ENCODE measurements at regions not wholly inside any gene's neighbourhood (a gene's known extent, or its start where the extent isn't known, plus 50 kb on each side); places are given as distances from the start of the nearest gene placed in this dataset.

DNA sequence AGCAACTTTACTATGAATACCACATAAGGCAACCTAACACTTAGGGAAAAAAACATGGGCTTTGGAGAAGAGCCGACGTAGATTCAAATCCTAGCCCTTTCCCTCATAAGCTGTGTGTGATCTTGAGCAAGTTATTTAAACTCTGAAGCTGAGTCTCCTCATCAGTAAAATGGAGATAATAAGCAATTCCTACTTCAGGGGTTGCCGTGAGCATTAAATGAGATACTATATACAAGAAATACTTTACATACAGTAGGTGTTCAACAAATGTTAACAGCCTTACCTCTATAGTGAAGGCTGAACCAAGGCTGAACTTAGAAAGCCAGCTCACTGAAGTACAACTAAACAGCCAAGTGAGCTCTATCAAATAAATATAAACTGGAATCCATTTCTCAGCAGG lies 146.2 kb upstream of the DKK2 start:
- no peak for TF ChIP-seq EZH2phosphoT487 (conservative IDR thresholded peaks at IDR 0.05; ENCODE audit: low read length)
- TF ChIP-seq, protein P1, sequence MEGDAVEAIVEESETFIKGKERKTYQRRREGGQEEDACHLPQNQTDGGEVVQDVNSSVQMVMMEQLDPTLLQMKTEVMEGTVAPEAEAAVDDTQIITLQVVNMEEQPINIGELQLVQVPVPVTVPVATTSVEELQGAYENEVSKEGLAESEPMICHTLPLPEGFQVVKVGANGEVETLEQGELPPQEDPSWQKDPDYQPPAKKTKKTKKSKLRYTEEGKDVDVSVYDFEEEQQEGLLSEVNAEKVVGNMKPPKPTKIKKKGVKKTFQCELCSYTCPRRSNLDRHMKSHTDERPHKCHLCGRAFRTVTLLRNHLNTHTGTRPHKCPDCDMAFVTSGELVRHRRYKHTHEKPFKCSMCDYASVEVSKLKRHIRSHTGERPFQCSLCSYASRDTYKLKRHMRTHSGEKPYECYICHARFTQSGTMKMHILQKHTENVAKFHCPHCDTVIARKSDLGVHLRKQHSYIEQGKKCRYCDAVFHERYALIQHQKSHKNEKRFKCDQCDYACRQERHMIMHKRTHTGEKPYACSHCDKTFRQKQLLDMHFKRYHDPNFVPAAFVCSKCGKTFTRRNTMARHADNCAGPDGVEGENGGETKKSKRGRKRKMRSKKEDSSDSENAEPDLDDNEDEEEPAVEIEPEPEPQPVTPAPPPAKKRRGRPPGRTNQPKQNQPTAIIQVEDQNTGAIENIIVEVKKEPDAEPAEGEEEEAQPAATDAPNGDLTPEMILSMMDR (IDR thresholded peaks at IDR 0.05; ENCODE audit: insufficient read depth, low read length, poor library complexity, severe bottlenecking): no peak

Data from SU-DHL-6 (cell line).